H1 (cell line): ENCODE measurements at regions not wholly inside any gene's neighbourhood (a gene's known extent, or its start where the extent isn't known, plus 50 kb on each side); places are given as distances from the start of the nearest gene placed in this dataset.

ENCODE experiments used
- TF ChIP-seq, protein P1 (sequence below): IDR thresholded peaks from 2 replicates; pipeline ENCODE4 v1.6.1; 2011; ENCODE audit warnings: low read depth, mild to moderate bottlenecking, low read length; ENCODE audit not compliant: insufficient read depth

DNA sequence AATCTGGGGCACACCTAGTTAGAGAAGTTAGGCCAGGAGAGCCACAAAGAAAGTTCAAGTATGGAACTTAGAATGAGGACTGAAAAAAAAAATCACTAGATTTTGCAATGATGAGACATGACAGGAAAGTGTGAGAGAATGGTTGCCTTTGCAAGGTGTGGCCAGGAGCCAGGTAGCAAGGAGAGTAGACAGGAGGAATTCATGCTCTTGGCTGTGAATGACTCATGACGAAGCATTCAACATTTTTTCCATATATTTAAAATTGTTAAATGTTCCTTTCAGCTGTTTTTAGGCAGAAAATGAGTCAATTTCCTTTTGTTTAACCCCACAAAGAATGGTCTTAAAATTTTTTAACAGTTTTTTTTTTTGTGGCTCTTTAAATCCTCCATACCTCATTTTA, 636.9 kb downstream of the PLCL1 start (continued):
- TF ChIP-seq, protein P1, sequence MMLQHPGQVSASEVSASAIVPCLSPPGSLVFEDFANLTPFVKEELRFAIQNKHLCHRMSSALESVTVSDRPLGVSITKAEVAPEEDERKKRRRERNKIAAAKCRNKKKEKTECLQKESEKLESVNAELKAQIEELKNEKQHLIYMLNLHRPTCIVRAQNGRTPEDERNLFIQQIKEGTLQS: no peak
- TF ChIP-seq, all 59 proteins: peak for 0
